Heart right ventricle (tissue), 16 donors: ENCODE measurements at regions not wholly inside any gene's neighbourhood (a gene's known extent, or its start where the extent isn't known, plus 50 kb on each side); places are given as distances from the start of the nearest gene placed in this dataset.

Experiments
- ATAC-seq, 8 donors: fragments of 200-7000 bp; cut with Tn5 transposase; one replicate each; pipeline ENCODE4 v1.9.1; 2020; ENCODE audit warnings: mild to moderate bottlenecking in 8 of 8, moderate library complexity in 8 of 8, moderate number of reproducible peaks in 1 of 8
- DNase-seq, 2 donors: peaks; one replicate each; pipeline ENCODE4 v3.0.0-alpha.2; 2020
- H3K27ac ChIP-seq, 10 donors: fragments of 200-600 bp; sonication (generic) in 2 of 10; one replicate each; pipeline versions ENCODE4 v1.5.0 to v1.8.0; 2020 to 2022; ENCODE audit warnings: mild to moderate bottlenecking in 3 of 10
- H3K27me3 ChIP-seq, 7 donors: fragments of 200-600 bp; one replicate each; pipeline ENCODE4 v1.8.0; 2021 to 2022; ENCODE audit warnings: mild to moderate bottlenecking in 2 of 7
- H3K36me3 ChIP-seq, 9 donors: fragments of 200-600 bp; sonication (generic) in 1 of 9; one replicate each; pipeline versions ENCODE4 v1.5.0 to v1.8.0; 2020 to 2022; ENCODE audit warnings: mild to moderate bottlenecking in 2 of 9
- H3K4me1 ChIP-seq, 9 donors: fragments of 200-600 bp; sonication (generic) in 1 of 9; one replicate each; pipeline versions ENCODE4 v1.5.0 to v1.8.0; 2020 to 2022; ENCODE audit warnings: mild to moderate bottlenecking in 4 of 9
- H3K4me3 ChIP-seq, 10 donors: fragments of 200-600 bp; sonication (generic) in 2 of 10; one replicate each; pipeline versions ENCODE4 v1.5.0 to v1.8.0; 2020 to 2022; ENCODE audit warnings: mild to moderate bottlenecking in 7 of 10, moderate library complexity in 2 of 10
- H3K9me3 ChIP-seq, 11 donors: fragments of 200-600 bp in 10 of 11; sonication (generic) in 2 of 11; one replicate each; pipeline versions ENCODE4 v1.5.0 to v1.8.0; 2013 to 2022; ENCODE audit warnings: mild to moderate bottlenecking in 2 of 11, control low read depth in 1 of 11, moderate library complexity in 1 of 11
- WGBS, 2 donors: extraction: QIAGEN DNeasy Blood & Tissue Kit; methylation state at CpG; one replicate each; pipeline ENCODE4 v1.1.7; 2013; ENCODE audit warnings: inconsistent platforms in 1 of 2; 5-methylcytosine and 5-hydroxymethylcytosine counted together
- intact Hi-C, 10 donors: fragments of 100-400 bp; cut with DNase I; formaldehyde crosslinking; loops; one replicate each; pipeline versions ENCODE4 v1.11.1 to v1.14.2; 2022
- TF ChIP-seq, protein P1 (sequence below), 9 donors: fragments of 200-600 bp; sonication (generic) in 2 of 9; IDR thresholded peaks; one replicate each; pipeline versions ENCODE4 v1.5.0 to v1.8.0; 2021 to 2022; ENCODE audit warnings: antibody characterized with exemption in 9 of 9, mild to moderate bottlenecking in 5 of 9, moderate library complexity in 1 of 9
- donor health status: Arrhythmogenic right ventricular cardiomyopathy.
- donor health status: ischemic (EF 13 %, LVEDD 7.1; RV severe dilation, severe dysfunction).
- donor health status: healthy with polysubstance abuse.
- donor health status: DM: no; HTN: yes; CAD: no.
- donor health status: DM: no; HTN: no; CAD: no.
- donor health status: ischemic (EF 25% LVEDD 6.9; RV normal size, moderate dysfunction).
- donor health status: ischemic (EF 25% LVEDD 5.7; RV mildly dilated, moderate dysfunction).
- donor health status: healthy.
- donor health status: DM: yes; HTN: yes; CAD: no.
- donor health status: Ischemic cardiomyopathy.
- donor health status: ischemic (EF 35%, LVEDD 5.7; RV mildly dilated, moderate dysfunction).
- donor health status: nonischemic (EF 11% LVEDD 7.7; RV severe dilation, severe dysfunction).
- donor health status: DM: yes; HTN: yes; CAD: no.
- donor health status: PGD.
- donor health status: ischemic (EF 29% LVEDD 5.4; RV normal size, mild dysfunction).
- donor health status: nonischemic (EF 23%, LVEDD 6.1; RV moderate dilation, normal function).

DNA sequence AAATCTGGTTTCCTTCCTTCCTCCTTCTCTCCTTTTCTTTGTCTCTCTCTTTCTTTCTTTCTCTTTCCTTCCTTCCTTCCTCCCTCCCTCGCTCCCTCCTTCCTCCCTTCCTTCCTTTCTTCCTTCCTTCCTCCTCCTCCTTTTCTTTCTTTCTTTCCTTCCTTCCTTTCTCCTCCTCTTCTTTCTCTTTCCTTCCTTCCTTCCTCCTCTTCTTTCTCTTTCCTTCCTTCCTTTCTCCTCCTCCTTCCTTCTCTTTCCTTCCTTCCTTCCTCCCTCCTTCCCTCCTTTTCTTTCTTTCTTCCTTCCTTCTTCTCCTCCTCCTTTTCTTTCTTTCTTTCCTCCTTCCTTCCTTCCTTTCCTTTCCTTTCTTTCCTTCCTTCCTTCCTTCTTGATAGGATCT, 61.2 kb downstream of the VIP start:
- WGBS, 2 donors = 61 to 74% methylated on average over 1 of the region's 1 CpG
- TF ChIP-seq, protein P1, sequence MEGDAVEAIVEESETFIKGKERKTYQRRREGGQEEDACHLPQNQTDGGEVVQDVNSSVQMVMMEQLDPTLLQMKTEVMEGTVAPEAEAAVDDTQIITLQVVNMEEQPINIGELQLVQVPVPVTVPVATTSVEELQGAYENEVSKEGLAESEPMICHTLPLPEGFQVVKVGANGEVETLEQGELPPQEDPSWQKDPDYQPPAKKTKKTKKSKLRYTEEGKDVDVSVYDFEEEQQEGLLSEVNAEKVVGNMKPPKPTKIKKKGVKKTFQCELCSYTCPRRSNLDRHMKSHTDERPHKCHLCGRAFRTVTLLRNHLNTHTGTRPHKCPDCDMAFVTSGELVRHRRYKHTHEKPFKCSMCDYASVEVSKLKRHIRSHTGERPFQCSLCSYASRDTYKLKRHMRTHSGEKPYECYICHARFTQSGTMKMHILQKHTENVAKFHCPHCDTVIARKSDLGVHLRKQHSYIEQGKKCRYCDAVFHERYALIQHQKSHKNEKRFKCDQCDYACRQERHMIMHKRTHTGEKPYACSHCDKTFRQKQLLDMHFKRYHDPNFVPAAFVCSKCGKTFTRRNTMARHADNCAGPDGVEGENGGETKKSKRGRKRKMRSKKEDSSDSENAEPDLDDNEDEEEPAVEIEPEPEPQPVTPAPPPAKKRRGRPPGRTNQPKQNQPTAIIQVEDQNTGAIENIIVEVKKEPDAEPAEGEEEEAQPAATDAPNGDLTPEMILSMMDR (IDR thresholded peaks at IDR 0.05) = no peak
- Histone ChIP-seq H3K9me3 (peaks cover 0 to 3% (median 0%) of the 10 kb centered on the region in 11 donors), H3K27me3 (no peaks in the 10 kb centered on the region), H3K36me3 (no peaks in the 10 kb centered on the region), H3K4me3 (no peak overlapping the region), H3K4me1 (no peaks in the 10 kb centered on the region), H3K27ac (no peak overlapping the region)
- DNase-seq (no peak), ATAC-seq (no peak)
- intact Hi-C loops = no loop called here

DNA sequence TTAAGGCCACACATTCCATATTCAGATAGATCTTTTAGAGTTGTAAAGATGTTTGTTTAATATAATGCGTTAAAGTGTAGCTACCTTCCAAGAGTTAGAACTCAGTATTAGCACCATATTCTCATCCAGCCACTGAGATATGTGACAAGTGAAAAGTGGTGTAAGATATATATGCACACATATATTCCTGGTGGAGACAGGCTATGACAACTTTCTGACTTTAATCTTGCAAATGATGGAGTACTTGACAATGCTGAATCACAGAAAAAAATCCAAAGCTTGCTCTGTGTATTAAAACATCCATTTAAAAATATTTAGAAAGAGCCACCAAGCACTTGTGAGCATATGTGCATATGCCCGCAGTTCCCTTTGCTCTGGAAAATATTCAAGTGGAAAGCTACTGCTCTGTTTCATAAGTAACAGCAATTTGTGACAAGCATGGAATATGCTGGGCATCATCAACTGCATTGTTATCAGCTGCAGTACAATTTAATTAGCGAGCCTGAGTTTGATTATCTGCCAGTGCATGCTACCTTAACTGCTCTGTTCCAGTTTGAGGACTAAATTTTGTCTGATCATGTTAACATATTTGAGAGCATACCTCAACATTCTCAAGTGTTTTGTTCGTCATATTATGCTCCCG, 64.8 kb downstream of the VIP start:
- Histone ChIP-seq H3K4me1 (no peaks in the 10 kb centered on the region), H3K27ac (no peak overlapping the region), H3K4me3 (no peak overlapping the region), H3K9me3 (peaks cover 0 to 3% (median 0%) of the 10 kb centered on the region in 11 donors), H3K36me3 (no peaks in the 10 kb centered on the region), H3K27me3 (peaks cover 0 to 5% (median 0%) of the 10 kb centered on the region in 7 donors)
- no peak for DNase-seq
- TF ChIP-seq, protein P1 (IDR thresholded peaks at IDR 0.05) = no peak
- intact Hi-C loops = no loop called here
- WGBS, 2 donors = 78 to 80% methylated on average over 5 of the region's 5 CpGs
- ATAC-seq = no peak

GRCh38 chr6:152816055-152816454, 65.5 kb downstream of the VIP start:
- H3K4me1 ChIP-seq = no peaks in the 10 kb centered on the region
- DNase-seq (no peak), ATAC-seq (no peak)
- intact Hi-C loops = no loop called here
- WGBS, 2 donors = 47 to 60% methylated on average over 3 of the region's 3 CpGs
- TF ChIP-seq, protein P1 (IDR thresholded peaks at IDR 0.05) = no peak
- H3K27me3 ChIP-seq = peaks cover 0 to 5% (median 0%) of the 10 kb centered on the region in 7 donors
- H3K27ac ChIP-seq = no peak overlapping the region
- no peaks in the 10 kb centered on the region for H3K36me3 ChIP-seq
- H3K4me3 ChIP-seq = no peak overlapping the region
- peaks cover 0 to 3% (median 0%) of the 10 kb centered on the region in 11 donors for H3K9me3 ChIP-seq

- no peak overlapping the region for H3K27ac ChIP-seq
- DNase-seq (no peak), ATAC-seq (no peak)
- 41 to 45% methylated on average over 4 of the region's 4 CpGs for WGBS, 2 donors
- H3K4me3 ChIP-seq = no peak overlapping the region
- intact Hi-C loops = no loop called here
- TF ChIP-seq, protein P1 (IDR thresholded peaks at IDR 0.05) = no peak
- no peaks in the 10 kb centered on the region for H3K36me3 ChIP-seq
- H3K9me3 ChIP-seq = no peaks in the 10 kb centered on the region
- H3K4me1 ChIP-seq = no peaks in the 10 kb centered on the region
- peaks cover 0 to 5% (median 0%) of the 10 kb centered on the region in 7 donors for H3K27me3 ChIP-seq
Observed at GRCh38 chr6:152821525-152821924, 70.9 kb downstream of the VIP start.
